ENCODE measurements at regions not wholly inside any gene's neighbourhood (a gene's known extent, or its start where the extent isn't known, plus 50 kb on each side); places are given as distances from the start of the nearest gene placed in this dataset.

DNA sequence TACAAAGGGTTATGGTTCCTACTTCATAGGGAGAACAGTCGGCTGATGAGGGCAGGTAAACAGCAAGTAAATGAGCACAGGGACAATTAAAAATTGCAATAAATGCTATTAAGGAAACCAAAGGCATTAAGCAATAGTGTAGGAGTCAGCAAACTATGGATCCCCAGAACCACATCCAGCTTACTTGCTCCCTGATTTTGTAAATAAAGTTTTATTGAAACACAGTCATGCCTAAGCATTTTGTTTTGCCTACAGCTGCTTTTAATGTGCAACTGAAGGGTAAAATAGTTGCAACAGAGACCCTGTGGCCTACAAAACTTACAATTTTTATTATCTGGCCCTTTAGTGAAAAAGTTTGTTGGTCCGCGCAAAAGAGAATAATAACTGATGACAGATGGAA lies 351.2 kb upstream of the NR2F2 start:
- H3K4me3 ChIP-seq (ENCODE audit: low read length), result no peak overlapping the region

DNA sequence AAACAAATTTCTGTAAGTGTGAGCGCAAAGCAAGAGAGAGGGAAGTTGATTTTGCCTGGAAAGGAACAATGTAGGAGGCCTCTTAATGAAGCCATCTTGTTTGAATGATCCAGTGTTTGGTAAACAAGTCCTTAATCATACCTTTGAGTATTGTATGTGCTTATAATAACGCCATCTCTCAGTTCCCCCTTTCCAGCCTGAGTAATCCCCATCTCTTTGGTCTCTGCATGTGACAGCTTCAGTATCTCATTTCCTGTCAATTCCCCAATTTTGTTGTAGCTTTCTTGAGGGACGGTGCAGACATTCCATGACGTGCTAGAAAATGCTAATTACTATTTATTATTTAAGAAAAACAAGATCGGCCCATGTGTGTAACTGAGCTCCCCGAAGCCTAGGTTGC lies 349.3 kb upstream of the NR2F2 start:
- H3K79me1 ChIP-seq (ENCODE audit: low read length), result no peaks in the 10 kb centered on the region
- no peak overlapping the region for H3K27ac ChIP-seq (ENCODE audit: low read depth, low read length)
- no peak overlapping the region for H2AK5ac ChIP-seq (ENCODE audit: low read length)
- H3K23ac ChIP-seq (ENCODE audit: low read length), result no peak overlapping the region
- H4K8ac ChIP-seq (ENCODE audit: low read depth, low read length), result no peak overlapping the region
- no peak overlapping the region for H2BK15ac ChIP-seq (replicated peaks; ENCODE audit: low read depth)
- no peaks in the 10 kb centered on the region for H3K27me3 ChIP-seq (ENCODE audit: insufficient read depth, low read length, poor library complexity)
- no peak overlapping the region for H3K9ac ChIP-seq (ENCODE audit: low read length)
- no peaks in the 10 kb centered on the region for H3K4me1 ChIP-seq (ENCODE audit: control insufficient read depth, low read depth, low read length)
- no peak overlapping the region for H3K18ac ChIP-seq (ENCODE audit: low read length)
- H3K4ac ChIP-seq (ENCODE audit: low read depth, low read length), result no peak overlapping the region
- no peak overlapping the region for H3K4me3 ChIP-seq (ENCODE audit: low read length)
- no peak overlapping the region for H2BK5ac ChIP-seq (ENCODE audit: low read length)
- no peak overlapping the region for H3K4me2 ChIP-seq (ENCODE audit: low read length)
- no peak for DNase-seq
- no peak overlapping the region for H3K56ac ChIP-seq (ENCODE audit: low read length)
- H3K79me2 ChIP-seq (ENCODE audit: control insufficient read depth, insufficient read depth, low read length), result no peaks in the 10 kb centered on the region
- WGBS (ENCODE audit: extremely low coverage, insufficient coverage, low lambda C conversion rate), result no CpG with 5 or more reads among the region's 6 CpGs
- no peak overlapping the region for H2BK120ac ChIP-seq (ENCODE audit: low read depth, low read length)
- no peak overlapping the region for H4K5ac ChIP-seq (ENCODE audit: low read length)
- H3K36me3 ChIP-seq (ENCODE audit: control insufficient read depth, insufficient read depth, low read length), result no peaks in the 10 kb centered on the region

More for the DNA sequence above, 351.2 kb upstream of the NR2F2 start:
- H3K27ac ChIP-seq (ENCODE audit: low read depth, low read length), result no peak overlapping the region
- no peaks in the 10 kb centered on the region for H3K4me1 ChIP-seq (ENCODE audit: control insufficient read depth, low read depth, low read length)
- H2BK5ac ChIP-seq (ENCODE audit: low read length), result no peak overlapping the region
- no peak overlapping the region for H2AK5ac ChIP-seq (ENCODE audit: low read length)
- no peak overlapping the region for H3K4ac ChIP-seq (ENCODE audit: low read depth, low read length)
- no peak overlapping the region for H2BK120ac ChIP-seq (ENCODE audit: low read depth, low read length)
- H3K27me3 ChIP-seq (ENCODE audit: insufficient read depth, low read length, poor library complexity), result no peaks in the 10 kb centered on the region
- H3K79me2 ChIP-seq (ENCODE audit: control insufficient read depth, insufficient read depth, low read length), result no peaks in the 10 kb centered on the region
- H2BK15ac ChIP-seq (replicated peaks; ENCODE audit: low read depth), result no peak overlapping the region
- no peak overlapping the region for H3K9ac ChIP-seq (ENCODE audit: low read length)
- no peak overlapping the region for H3K56ac ChIP-seq (ENCODE audit: low read length)
- H3K4me2 ChIP-seq (ENCODE audit: low read length), result no peak overlapping the region
- no peak overlapping the region for H3K18ac ChIP-seq (ENCODE audit: low read length)
- no peak overlapping the region for H4K8ac ChIP-seq (ENCODE audit: low read depth, low read length)
- H3K79me1 ChIP-seq (ENCODE audit: low read length), result no peaks in the 10 kb centered on the region
- H3K23ac ChIP-seq (ENCODE audit: low read length), result no peak overlapping the region
- WGBS (ENCODE audit: extremely low coverage, insufficient coverage, low lambda C conversion rate), result no CpG with 5 or more reads among the region's 3 CpGs
- no peak overlapping the region for H4K5ac ChIP-seq (ENCODE audit: low read length)
- DNase-seq, result no peak
- H3K36me3 ChIP-seq (ENCODE audit: control insufficient read depth, insufficient read depth, low read length), result no peaks in the 10 kb centered on the region

DNA sequence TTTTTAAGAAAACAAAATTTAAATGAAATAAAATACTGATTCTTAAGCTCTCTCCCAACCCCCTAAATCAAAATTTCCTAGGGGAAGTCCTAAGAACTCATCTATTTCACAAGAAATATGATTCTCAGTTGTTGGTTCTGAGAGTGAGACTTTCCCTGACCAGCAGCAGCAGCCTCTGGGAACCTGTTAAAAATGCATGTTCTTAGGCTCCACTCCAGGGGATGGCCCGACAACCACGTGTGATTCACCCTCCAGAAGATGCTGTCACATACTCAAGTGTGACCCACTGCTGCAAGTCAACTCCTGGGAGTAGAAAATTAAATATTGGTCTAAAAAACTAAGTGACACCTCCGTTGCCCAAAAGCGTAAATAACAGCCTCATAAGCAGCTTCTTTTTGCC lies 343.2 kb upstream of the NR2F2 start:
- Histone ChIP-seq H2BK5ac (ENCODE audit: low read length) (no peak overlapping the region), H3K56ac (ENCODE audit: low read length) (no peak overlapping the region), H3K79me1 (ENCODE audit: low read length) (no peaks in the 10 kb centered on the region), H3K23ac (ENCODE audit: low read length) (no peak overlapping the region), H3K9ac (ENCODE audit: low read length) (no peak overlapping the region), H3K4me2 (ENCODE audit: low read length) (no peak overlapping the region), H3K27ac (ENCODE audit: low read depth, low read length) (no peak overlapping the region), H2AK5ac (ENCODE audit: low read length) (no peak overlapping the region), H4K5ac (ENCODE audit: low read length) (no peak overlapping the region), H3K4ac (ENCODE audit: low read depth, low read length) (no peak overlapping the region), H3K36me3 (ENCODE audit: control insufficient read depth, insufficient read depth, low read length) (no peaks in the 10 kb centered on the region), H3K27me3 (ENCODE audit: insufficient read depth, low read length, poor library complexity) (no peaks in the 10 kb centered on the region), H4K8ac (ENCODE audit: low read depth, low read length) (no peak overlapping the region), H2BK15ac (replicated peaks; ENCODE audit: low read depth) (no peak overlapping the region), H3K4me1 (ENCODE audit: control insufficient read depth, low read depth, low read length) (no peaks in the 10 kb centered on the region), H2BK120ac (ENCODE audit: low read depth, low read length) (no peak overlapping the region), H3K18ac (ENCODE audit: low read length) (no peak overlapping the region), H3K4me3 (ENCODE audit: low read length) (no peak overlapping the region), H3K79me2 (ENCODE audit: control insufficient read depth, insufficient read depth, low read length) (no peaks in the 10 kb centered on the region)
- no CpG with 5 or more reads among the region's 4 CpGs for WGBS (ENCODE audit: extremely low coverage, insufficient coverage, low lambda C conversion rate)
- DNase-seq, result no peak

GRCh38 chr15:95987886-95988573 lies 342.5 kb upstream of the NR2F2 start:
- Histone ChIP-seq H4K8ac (ENCODE audit: low read depth, low read length) (no peak overlapping the region), H2BK120ac (ENCODE audit: low read depth, low read length) (no peak overlapping the region)

GRCh38 chr15:95988574-95988887 lies 342.0 kb upstream of the NR2F2 start:
- H2BK15ac ChIP-seq (replicated peaks; ENCODE audit: low read depth), result no peak overlapping the region
- no peak overlapping the region for H3K23ac ChIP-seq (ENCODE audit: low read length)
- H3K36me3 ChIP-seq (ENCODE audit: control insufficient read depth, insufficient read depth, low read length), result no peaks in the 10 kb centered on the region
- no peak overlapping the region for H3K4me2 ChIP-seq (ENCODE audit: low read length)
- no peak overlapping the region for H3K4ac ChIP-seq (ENCODE audit: low read depth, low read length)
- H4K8ac ChIP-seq (ENCODE audit: low read depth, low read length), result no peak overlapping the region
- H3K4me3 ChIP-seq (ENCODE audit: low read length), result no peak overlapping the region
- H2BK5ac ChIP-seq (ENCODE audit: low read length), result no peak overlapping the region
- H3K79me1 ChIP-seq (ENCODE audit: low read length), result no peaks in the 10 kb centered on the region
- H2BK120ac ChIP-seq (ENCODE audit: low read depth, low read length), result no peak overlapping the region
- H3K27me3 ChIP-seq (ENCODE audit: insufficient read depth, low read length, poor library complexity), result no peaks in the 10 kb centered on the region
- H4K5ac ChIP-seq (ENCODE audit: low read length), result no peak overlapping the region
- no peaks in the 10 kb centered on the region for H3K79me2 ChIP-seq (ENCODE audit: control insufficient read depth, insufficient read depth, low read length)
- H3K9ac ChIP-seq (ENCODE audit: low read length), result no peak overlapping the region
- no peak overlapping the region for H3K27ac ChIP-seq (ENCODE audit: low read depth, low read length)
- H2AK5ac ChIP-seq (ENCODE audit: low read length), result no peak overlapping the region
- no peak overlapping the region for H3K18ac ChIP-seq (ENCODE audit: low read length)
- WGBS (ENCODE audit: extremely low coverage, insufficient coverage, low lambda C conversion rate), result no CpG with 5 or more reads among the region's 4 CpGs
- DNase-seq, result peak; percentile 0
- no peaks in the 10 kb centered on the region for H3K4me1 ChIP-seq (ENCODE audit: control insufficient read depth, low read depth, low read length)
- H3K56ac ChIP-seq (ENCODE audit: low read length), result no peak overlapping the region

More at GRCh38 chr15:95987886-95988573, 342.5 kb upstream of the NR2F2 start:
- H3K4ac ChIP-seq (ENCODE audit: low read depth, low read length), result no peak overlapping the region
- H3K56ac ChIP-seq (ENCODE audit: low read length), result no peak overlapping the region
- H3K23ac ChIP-seq (ENCODE audit: low read length), result no peak overlapping the region
- no CpG with 5 or more reads among the region's 3 CpGs for WGBS (ENCODE audit: extremely low coverage, insufficient coverage, low lambda C conversion rate)
- H3K79me1 ChIP-seq (ENCODE audit: low read length), result no peaks in the 10 kb centered on the region
- no peaks in the 10 kb centered on the region for H3K4me1 ChIP-seq (ENCODE audit: control insufficient read depth, low read depth, low read length)
- no peak overlapping the region for H3K9ac ChIP-seq (ENCODE audit: low read length)
- no peaks in the 10 kb centered on the region for H3K36me3 ChIP-seq (ENCODE audit: control insufficient read depth, insufficient read depth, low read length)
- H2AK5ac ChIP-seq (ENCODE audit: low read length), result no peak overlapping the region
- H3K4me3 ChIP-seq (ENCODE audit: low read length), result no peak overlapping the region
- peak; percentile 6 for DNase-seq
- no peaks in the 10 kb centered on the region for H3K27me3 ChIP-seq (ENCODE audit: insufficient read depth, low read length, poor library complexity)
- no peak overlapping the region for H3K4me2 ChIP-seq (ENCODE audit: low read length)
- H3K27ac ChIP-seq (ENCODE audit: low read depth, low read length), result no peak overlapping the region
- H2BK5ac ChIP-seq (ENCODE audit: low read length), result no peak overlapping the region
- no peak overlapping the region for H3K18ac ChIP-seq (ENCODE audit: low read length)
- no peak overlapping the region for H4K5ac ChIP-seq (ENCODE audit: low read length)
- H3K79me2 ChIP-seq (ENCODE audit: control insufficient read depth, insufficient read depth, low read length), result no peaks in the 10 kb centered on the region
- no peak overlapping the region for H2BK15ac ChIP-seq (replicated peaks; ENCODE audit: low read depth)

- no peaks in the 10 kb centered on the region for H3K27me3 ChIP-seq (ENCODE audit: insufficient read depth, low read length, poor library complexity)
- no peak overlapping the region for H2BK15ac ChIP-seq (replicated peaks; ENCODE audit: low read depth)
- no peak overlapping the region for H3K4ac ChIP-seq (ENCODE audit: low read depth, low read length)
- H3K36me3 ChIP-seq (ENCODE audit: control insufficient read depth, insufficient read depth, low read length), result no peaks in the 10 kb centered on the region
- DNase-seq, result no peak
- H3K27ac ChIP-seq (ENCODE audit: low read depth, low read length), result no peak overlapping the region
- H3K4me1 ChIP-seq (ENCODE audit: control insufficient read depth, low read depth, low read length), result no peaks in the 10 kb centered on the region
- H3K9ac ChIP-seq (ENCODE audit: low read length), result no peak overlapping the region
- H3K79me2 ChIP-seq (ENCODE audit: control insufficient read depth, insufficient read depth, low read length), result no peaks in the 10 kb centered on the region
- H3K56ac ChIP-seq (ENCODE audit: low read length), result no peak overlapping the region
- H3K23ac ChIP-seq (ENCODE audit: low read length), result no peak overlapping the region
- no peak overlapping the region for H2BK5ac ChIP-seq (ENCODE audit: low read length)
- H3K4me2 ChIP-seq (ENCODE audit: low read length), result no peak overlapping the region
- no peak overlapping the region for H4K5ac ChIP-seq (ENCODE audit: low read length)
- no peak overlapping the region for H3K18ac ChIP-seq (ENCODE audit: low read length)
- H4K8ac ChIP-seq (ENCODE audit: low read depth, low read length), result no peak overlapping the region
- H3K4me3 ChIP-seq (ENCODE audit: low read length), result no peak overlapping the region
- H2AK5ac ChIP-seq (ENCODE audit: low read length), result no peak overlapping the region
- H3K79me1 ChIP-seq (ENCODE audit: low read length), result no peaks in the 10 kb centered on the region
- no peak overlapping the region for H2BK120ac ChIP-seq (ENCODE audit: low read depth, low read length)
- WGBS (ENCODE audit: extremely low coverage, insufficient coverage, low lambda C conversion rate), result no CpG with 5 or more reads among the region's 3 CpGs
Observed at GRCh38 chr15:95989392-95989791, 341.1 kb upstream of the NR2F2 start.
